DND-41 (cell line): ENCODE measurements at regions not wholly inside any gene's neighbourhood (a gene's known extent, or its start where the extent isn't known, plus 50 kb on each side); places are given as distances from the start of the nearest gene placed in this dataset.

Experiments
- CTCF ChIP-seq: IDR thresholded peaks from 2 replicates; pipeline ENCODE4 v1.5.1; 2012; ENCODE audit warnings: borderline replicate concordance, low read length, moderate library complexity, mild to moderate bottlenecking; ENCODE audit not compliant: poor library complexity, severe bottlenecking; ENCODE audit errors: extremely low read depth
- EZH2 ChIP-seq: IDR thresholded peaks from 3 replicates; pipeline ENCODE4 v1.6.1; 2012; ENCODE audit warnings: borderline replicate concordance, low read depth, mild to moderate bottlenecking, moderate library complexity, low read length, inconsistent platforms; ENCODE audit not compliant: severe bottlenecking

GRCh38 chr18:75871596-75871995 is 444.1 kb upstream of the SMIM21 start:
- TF ChIP-seq CTCF (no peak), EZH2 (no peak)
